ENCODE measurements at regions not wholly inside any gene's neighbourhood (a gene's known extent, or its start where the extent isn't known, plus 50 kb on each side); places are given as distances from the start of the nearest gene placed in this dataset.

- DNase-seq = no peak
- Mint-ChIP-seq H3K4me3 (ENCODE audit: unreplicated experiment) (no peak overlapping the region), H3K36me3 (ENCODE audit: unreplicated experiment) (no peaks in the 10 kb centered on the region), H3K27ac (ENCODE audit: unreplicated experiment) (no peak overlapping the region), H3K4me1 (ENCODE audit: low read depth, unreplicated experiment) (peaks cover 6% of the 10 kb centered on the region), H3K27me3 (ENCODE audit: unreplicated experiment) (no peaks in the 10 kb centered on the region), H3K9me3 (ENCODE audit: unreplicated experiment) (no peaks in the 10 kb centered on the region)
- no peak for TF ChIP-seq CTCF (IDR thresholded peaks at IDR 0.05; ENCODE audit: partially characterized antibody, unreplicated experiment)
Observed at GRCh38 chr4:165787516-165788274, 85.3 kb upstream of the TLL1 start.

DNA sequence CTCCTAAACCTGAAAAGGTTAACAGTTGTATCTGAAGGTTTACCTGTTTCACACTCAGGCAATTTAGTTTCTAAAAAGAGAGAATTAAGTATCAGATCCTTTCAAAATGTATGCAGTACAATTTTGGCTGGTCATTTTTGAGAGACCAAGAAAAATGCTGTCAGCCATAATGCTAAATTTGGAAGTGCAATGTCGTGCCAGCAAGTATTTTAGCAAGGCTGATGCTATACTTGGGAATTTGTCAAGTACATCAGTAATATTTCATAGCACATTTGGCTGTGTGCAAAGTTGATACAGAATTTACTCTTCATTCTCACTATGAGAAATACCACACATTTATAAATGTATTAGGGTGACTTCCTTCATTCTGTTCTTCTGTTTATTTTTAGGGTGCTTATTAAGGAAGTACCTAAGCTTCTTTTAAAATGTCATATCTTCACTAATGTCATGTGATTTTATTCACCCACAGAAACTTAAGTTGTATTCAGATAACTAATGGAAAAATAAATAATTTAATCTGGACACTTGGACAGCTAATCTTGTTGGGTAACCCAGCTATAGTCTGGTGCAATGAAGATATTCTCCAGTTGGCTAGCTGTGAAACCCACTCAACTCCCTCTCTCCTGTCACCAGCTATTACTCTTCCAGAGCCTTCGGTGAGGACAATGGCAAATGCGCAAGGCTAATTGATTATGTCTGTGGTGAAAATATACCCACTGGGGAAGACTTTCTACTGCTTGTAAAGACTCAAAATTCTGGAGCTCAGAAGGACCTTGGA is 84.2 kb upstream of the TLL1 start:
- Mint-ChIP-seq H3K4me3 (ENCODE audit: unreplicated experiment) (no peak overlapping the region), H3K27me3 (ENCODE audit: unreplicated experiment) (no peaks in the 10 kb centered on the region), H3K36me3 (ENCODE audit: unreplicated experiment) (no peaks in the 10 kb centered on the region), H3K27ac (ENCODE audit: unreplicated experiment) (no peak overlapping the region), H3K9me3 (ENCODE audit: unreplicated experiment) (no peaks in the 10 kb centered on the region), H3K4me1 (ENCODE audit: low read depth, unreplicated experiment) (peaks cover 11% of the 10 kb centered on the region)
- no peak for DNase-seq
- no peak for TF ChIP-seq CTCF (IDR thresholded peaks at IDR 0.05; ENCODE audit: partially characterized antibody, unreplicated experiment)

DNA sequence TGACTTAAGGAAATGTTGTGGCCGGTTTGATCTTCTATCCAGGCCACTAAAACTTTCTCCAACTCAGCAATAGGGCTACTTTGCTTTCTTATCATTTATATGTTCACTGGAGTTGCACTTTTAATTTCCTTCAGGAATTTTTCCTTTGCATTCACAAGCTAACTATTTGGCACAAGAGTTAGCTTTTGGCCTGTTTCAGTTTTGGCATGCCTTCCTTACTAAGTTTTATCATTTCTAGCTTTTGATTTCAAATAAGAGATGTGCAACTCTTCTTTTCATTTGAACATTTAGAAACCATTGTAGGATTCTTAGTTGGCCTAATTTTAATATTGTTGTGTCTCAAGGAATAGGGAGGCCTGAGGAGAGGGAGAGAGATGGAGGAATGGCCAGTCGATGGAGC is 79.8 kb upstream of the TLL1 start:
- no peak for TF ChIP-seq CTCF (IDR thresholded peaks at IDR 0.05; ENCODE audit: partially characterized antibody, unreplicated experiment)
- Mint-ChIP-seq H3K9me3 (ENCODE audit: unreplicated experiment) (peaks cover 2% of the 10 kb centered on the region), H3K4me3 (ENCODE audit: unreplicated experiment) (no peak overlapping the region), H3K27ac (ENCODE audit: unreplicated experiment) (no peak overlapping the region), H3K27me3 (ENCODE audit: unreplicated experiment) (no peaks in the 10 kb centered on the region), H3K4me1 (ENCODE audit: low read depth, unreplicated experiment) (peaks cover 17% of the 10 kb centered on the region), H3K36me3 (ENCODE audit: unreplicated experiment) (no peaks in the 10 kb centered on the region)
- DNase-seq = no peak

DNA sequence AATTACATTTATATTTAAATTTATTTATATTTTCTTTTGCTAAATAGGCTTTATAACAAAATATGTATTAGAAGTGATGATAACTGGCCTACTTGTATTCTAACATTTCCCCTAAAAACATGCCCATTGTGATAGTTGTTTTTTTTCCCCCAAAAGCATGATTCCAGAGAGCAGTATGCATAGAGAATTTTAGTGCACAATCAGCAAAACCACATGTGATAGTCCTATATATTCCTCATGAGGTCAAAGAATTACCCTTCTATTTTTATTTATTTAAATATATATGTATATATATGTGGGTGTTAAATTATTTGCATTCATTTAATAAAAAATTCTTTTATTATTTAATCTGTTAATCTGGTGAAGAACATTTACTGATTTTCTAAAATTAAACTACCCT is 78.2 kb upstream of the TLL1 start:
- H3K9me3 Mint-ChIP-seq (ENCODE audit: unreplicated experiment) = peaks cover 2% of the 10 kb centered on the region
- peaks cover 17% of the 10 kb centered on the region for H3K4me1 Mint-ChIP-seq (ENCODE audit: low read depth, unreplicated experiment)
- no peaks in the 10 kb centered on the region for H3K36me3 Mint-ChIP-seq (ENCODE audit: unreplicated experiment)
- no peak for DNase-seq
- H3K4me3 Mint-ChIP-seq (ENCODE audit: unreplicated experiment) = no peak overlapping the region
- TF ChIP-seq CTCF (IDR thresholded peaks at IDR 0.05; ENCODE audit: partially characterized antibody, unreplicated experiment) = no peak
- H3K27ac Mint-ChIP-seq (ENCODE audit: unreplicated experiment) = peak overlapping the region; percentile 62
- H3K27me3 Mint-ChIP-seq (ENCODE audit: unreplicated experiment) = no peaks in the 10 kb centered on the region

DNA sequence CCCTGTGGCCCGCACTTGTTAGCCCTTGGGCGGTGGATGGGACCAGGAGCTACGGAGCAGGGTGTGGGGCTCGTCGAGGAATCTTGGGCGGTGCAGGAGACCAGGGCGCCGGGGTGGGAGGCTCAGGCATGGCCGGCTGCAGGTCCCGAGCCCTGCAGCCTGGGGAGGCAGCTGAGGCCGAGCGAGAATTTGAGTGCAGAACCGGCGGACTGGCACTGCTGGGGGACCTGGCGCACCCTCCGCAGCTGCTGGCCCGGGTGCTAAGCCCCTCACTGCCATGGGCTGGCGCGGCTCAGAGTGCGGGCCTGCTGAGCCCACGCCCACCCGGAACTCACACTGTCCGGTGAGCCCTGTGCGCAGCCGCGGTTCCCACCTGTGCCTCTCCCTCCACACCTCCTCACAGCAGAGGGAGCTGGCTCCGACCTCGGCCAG is 73.6 kb upstream of the TLL1 start:
- Mint-ChIP-seq H3K4me1 (ENCODE audit: low read depth, unreplicated experiment) (peaks cover 19% of the 10 kb centered on the region), H3K27ac (ENCODE audit: unreplicated experiment) (no peak overlapping the region), H3K27me3 (ENCODE audit: unreplicated experiment) (no peaks in the 10 kb centered on the region)

More for the DNA sequence above, 73.6 kb upstream of the TLL1 start:
- H3K36me3 Mint-ChIP-seq (ENCODE audit: unreplicated experiment) = no peaks in the 10 kb centered on the region
- no peak for DNase-seq
- H3K9me3 Mint-ChIP-seq (ENCODE audit: unreplicated experiment) = peaks cover 2% of the 10 kb centered on the region
- TF ChIP-seq CTCF (IDR thresholded peaks at IDR 0.05; ENCODE audit: partially characterized antibody, unreplicated experiment) = no peak
- H3K4me3 Mint-ChIP-seq (ENCODE audit: unreplicated experiment) = no peak overlapping the region
